ENCODE measurements at regions not wholly inside any gene's neighbourhood (a gene's known extent, or its start where the extent isn't known, plus 50 kb on each side); places are given as distances from the start of the nearest gene placed in this dataset.

GRCh38 chr3:21927261-21927660 is 176.3 kb upstream of the ZNF385D start (continued):
- no peak for TF ChIP-seq ZNF532 (CRISPR knock-in tag; IDR thresholded peaks at IDR 0.05; ENCODE audit: borderline replicate concordance)
- no peak for TF ChIP-seq ESRRA (CRISPR knock-in tag; IDR thresholded peaks at IDR 0.05; ENCODE audit: borderline replicate concordance)
- TF ChIP-seq FOXJ3 (CRISPR knock-in tag; IDR thresholded peaks at IDR 0.05; ENCODE audit: borderline replicate concordance) = no peak

DNA sequence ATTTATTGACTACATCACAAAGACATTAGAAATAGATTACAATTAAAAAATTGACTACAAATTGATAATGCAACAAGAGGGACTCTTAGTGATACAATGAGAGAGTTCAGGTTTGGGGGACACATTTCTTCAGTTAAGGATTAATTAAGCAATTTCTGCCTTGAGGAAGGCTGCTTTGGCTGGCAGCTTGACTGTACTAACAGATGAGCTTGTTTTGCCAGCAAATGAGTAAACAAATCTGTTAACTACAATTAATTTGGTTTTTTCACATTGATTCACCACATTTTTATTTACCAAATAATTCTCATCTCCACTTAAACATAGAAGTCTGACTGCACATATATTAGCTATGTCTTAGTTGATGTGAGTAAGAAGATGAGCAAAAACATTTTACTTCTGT is 183.6 kb upstream of the ZNF385D start:
- H3K36me3 Mint-ChIP-seq = no peaks in the 10 kb centered on the region
- POLR2A ChIA-PET = interaction anchor here (0.7 kb wide), 1 partner anchor 355 kb away, joined by 3 read pairs; no protein-coding TSS in a partner anchor
- peaks cover 3% of the 10 kb centered on the region; the same call in 1 of the 2 replicates for H3K4me1 Mint-ChIP-seq
- no peak overlapping the region for H3K27ac Mint-ChIP-seq
- H3K4me3 Mint-ChIP-seq = no peak overlapping the region
- CTCF ChIA-PET = no interaction called here
- ATAC-seq = no peak
- DNase-seq (ENCODE audit: low spot score) = no peak
- H3K27me3 Mint-ChIP-seq (ENCODE audit: low read depth) = no peaks in the 10 kb centered on the region
- H3K9me3 Mint-ChIP-seq = peaks cover 4% of the 10 kb centered on the region; the same call in 1 of the 2 replicates
- no peak for TF ChIP-seq EMX1 (CRISPR knock-in tag; IDR thresholded peaks at IDR 0.05)
- no peak for TF ChIP-seq FOXP4 (CRISPR knock-in tag; IDR thresholded peaks at IDR 0.05)
- TF ChIP-seq ELF4 (CRISPR knock-in tag; IDR thresholded peaks at IDR 0.05; ENCODE audit: low read depth) = no peak
- TF ChIP-seq ZNF512 (CRISPR knock-in tag; IDR thresholded peaks at IDR 0.05; ENCODE audit: borderline replicate concordance) = no peak
- TF ChIP-seq SOX15 (CRISPR knock-in tag; IDR thresholded peaks at IDR 0.05) = no peak
- TF ChIP-seq, protein P1, sequence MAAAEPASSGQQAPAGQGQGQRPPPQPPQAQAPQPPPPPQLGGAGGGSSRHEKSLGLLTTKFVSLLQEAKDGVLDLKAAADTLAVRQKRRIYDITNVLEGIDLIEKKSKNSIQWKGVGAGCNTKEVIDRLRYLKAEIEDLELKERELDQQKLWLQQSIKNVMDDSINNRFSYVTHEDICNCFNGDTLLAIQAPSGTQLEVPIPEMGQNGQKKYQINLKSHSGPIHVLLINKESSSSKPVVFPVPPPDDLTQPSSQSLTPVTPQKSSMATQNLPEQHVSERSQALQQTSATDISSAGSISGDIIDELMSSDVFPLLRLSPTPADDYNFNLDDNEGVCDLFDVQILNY (CRISPR knock-in tag; IDR thresholded peaks at IDR 0.05) = no peak
- no peak for TF ChIP-seq FOXK1 (CRISPR knock-in tag; IDR thresholded peaks at IDR 0.05)
- no peak for TF ChIP-seq ETV6 (CRISPR knock-in tag; IDR thresholded peaks at IDR 0.05)
- TF ChIP-seq NFE2L1 (CRISPR knock-in tag; IDR thresholded peaks at IDR 0.05) = no peak
- TF ChIP-seq MLX (CRISPR knock-in tag; IDR thresholded peaks at IDR 0.05) = no peak
- no peak for TF ChIP-seq ZNF232 (CRISPR knock-in tag; IDR thresholded peaks at IDR 0.05)
- TF ChIP-seq USF2 (CRISPR knock-in tag; IDR thresholded peaks at IDR 0.05) = no peak
- TF ChIP-seq ZNF396 (CRISPR knock-in tag; IDR thresholded peaks at IDR 0.05; ENCODE audit: borderline replicate concordance) = no peak
- TF ChIP-seq TCF7 (CRISPR knock-in tag; IDR thresholded peaks at IDR 0.05; ENCODE audit: low read depth) = no peak
- TF ChIP-seq PRRX2 (CRISPR knock-in tag; IDR thresholded peaks at IDR 0.05) = no peak
- no peak for TF ChIP-seq ARID4B (CRISPR knock-in tag; IDR thresholded peaks at IDR 0.05; ENCODE audit: borderline replicate concordance)
- TF ChIP-seq E2F1 (CRISPR knock-in tag; IDR thresholded peaks at IDR 0.05) = no peak

Data from WTC11 (cell line).